Retina (tissue), 1 donor: ENCODE measurements at regions not wholly inside any gene's neighbourhood (a gene's known extent, or its start where the extent isn't known, plus 50 kb on each side); places are given as distances from the start of the nearest gene placed in this dataset.
"Not testable (repeated sequence)": the region's sequence is repeated elsewhere in the genome, so short reads cannot be mapped to it uniquely, and the experiment has no call there.

Source experiments
- DNase-seq: peaks from one replicate; pipeline ENCODE4 v3.0.0-alpha.2; 2016

DNA sequence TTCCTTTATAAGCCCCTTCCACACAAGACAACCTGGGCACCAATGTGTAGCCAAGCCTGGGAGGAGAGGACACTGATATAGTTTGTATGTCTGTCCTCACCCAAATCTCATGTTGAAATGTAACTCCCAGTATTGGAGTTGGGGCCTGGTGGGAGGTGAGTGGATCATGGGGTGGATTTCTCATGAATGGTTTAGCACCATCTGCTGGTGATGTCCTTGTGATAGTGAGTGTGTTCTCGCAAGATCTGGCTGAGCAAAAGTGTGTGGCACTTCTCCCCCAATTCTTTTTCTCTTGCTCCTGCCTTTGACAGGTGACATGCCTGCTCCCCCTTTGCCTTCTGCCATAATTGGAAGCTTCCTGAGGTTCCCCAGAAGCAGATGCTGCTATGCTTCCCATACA is 135.8 kb downstream of the USP31 start:
- DNase-seq = no peak

DNA sequence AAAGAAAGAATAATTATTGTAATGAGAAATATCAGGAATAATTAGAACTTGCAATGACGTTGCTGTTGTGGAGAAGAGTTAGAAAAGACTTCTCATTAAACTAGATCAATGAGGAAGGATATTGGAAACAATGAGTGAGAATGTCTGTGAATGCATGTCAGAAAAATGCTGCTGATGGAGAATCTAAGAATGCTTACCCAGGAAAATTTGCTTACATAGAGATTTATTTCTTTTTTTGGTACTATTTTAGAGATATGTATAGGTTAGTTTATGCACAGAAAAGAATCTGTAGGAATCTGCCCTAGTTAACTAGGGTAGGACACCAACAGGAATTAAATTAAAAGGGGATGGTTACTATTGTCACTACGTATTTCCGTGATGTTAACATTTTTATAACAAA is 140.2 kb downstream of the USP31 start:
- no peak for DNase-seq

DNA sequence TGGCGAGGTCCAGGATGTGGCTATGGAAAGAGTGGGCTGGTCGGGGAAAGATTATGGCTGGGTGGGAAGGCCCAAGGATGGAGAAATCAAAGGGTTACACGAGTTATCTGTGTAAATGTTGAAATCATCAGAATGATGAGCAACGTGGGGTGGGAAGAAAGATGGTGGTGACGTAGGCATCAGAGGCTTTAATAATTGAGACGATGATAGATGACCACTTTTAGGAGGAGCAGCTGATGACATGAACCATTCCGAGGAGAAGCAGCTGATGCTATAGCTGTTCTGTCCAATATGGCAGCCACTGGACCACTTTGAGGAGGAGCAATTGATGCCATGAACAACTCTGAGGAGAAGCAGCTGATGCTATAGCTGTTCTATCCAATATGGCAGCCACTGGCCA is 141.2 kb downstream of the USP31 start:
- DNase-seq = no peak

DNA sequence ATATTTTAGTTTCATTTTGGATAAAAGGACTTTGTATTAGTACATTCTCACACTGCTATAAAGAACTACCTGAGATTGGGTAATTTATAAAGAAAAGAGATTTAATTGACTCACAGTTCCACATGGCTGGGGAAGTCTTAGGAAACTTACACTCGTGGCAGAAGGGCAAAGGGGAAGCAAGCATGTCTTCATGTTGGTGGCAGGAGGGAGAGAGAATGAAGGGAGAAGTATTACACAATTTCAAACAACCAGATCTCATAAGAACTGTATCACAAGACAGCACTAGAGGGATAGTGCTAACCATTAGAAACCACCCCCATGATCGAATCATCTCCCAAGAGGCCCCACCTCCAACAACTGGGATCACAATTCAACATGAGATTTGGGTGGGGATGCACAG is 142.9 kb downstream of the USP31 start:
- no peak for DNase-seq

DNA sequence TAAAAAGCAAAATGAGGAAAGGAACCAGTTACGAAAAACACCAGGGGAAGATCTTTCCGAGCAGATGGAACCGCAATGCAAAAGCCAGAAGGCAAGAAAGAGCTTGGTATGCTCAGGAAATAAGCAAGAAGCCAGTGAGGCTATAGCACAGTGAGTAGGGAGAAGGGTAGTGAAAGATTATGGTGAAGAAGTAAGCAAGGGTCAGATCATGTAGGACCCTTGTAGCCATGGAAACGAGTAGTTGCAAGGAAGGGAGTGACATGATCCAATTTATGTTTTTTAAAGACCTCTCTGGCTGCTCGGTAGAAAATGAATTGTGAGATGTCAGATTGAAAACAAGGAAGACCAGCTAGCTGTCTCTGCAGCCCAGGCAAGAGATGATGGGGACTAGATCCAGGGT is 143.3 kb downstream of the USP31 start:
- no peak for DNase-seq

DNA sequence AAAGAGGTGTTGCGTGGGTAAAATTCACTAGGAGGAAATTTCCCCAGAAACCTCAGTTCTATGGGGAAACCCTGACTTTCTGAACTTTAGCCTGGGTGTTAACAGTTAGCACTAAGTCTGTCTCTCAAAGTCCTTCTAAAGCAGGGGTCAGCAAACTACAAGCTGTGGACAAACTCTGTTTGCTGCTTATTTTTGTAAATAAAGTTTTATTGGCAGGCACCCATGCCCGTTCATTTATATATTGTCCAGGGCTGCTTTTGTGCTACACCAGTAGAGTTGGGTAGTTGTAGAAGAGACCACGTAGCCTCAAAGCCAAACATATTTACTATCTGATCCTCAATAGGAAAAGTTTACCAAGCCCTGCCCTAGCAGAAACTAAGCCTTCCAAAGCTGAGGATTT is 159.7 kb downstream of the USP31 start:
- no peak for DNase-seq

DNA sequence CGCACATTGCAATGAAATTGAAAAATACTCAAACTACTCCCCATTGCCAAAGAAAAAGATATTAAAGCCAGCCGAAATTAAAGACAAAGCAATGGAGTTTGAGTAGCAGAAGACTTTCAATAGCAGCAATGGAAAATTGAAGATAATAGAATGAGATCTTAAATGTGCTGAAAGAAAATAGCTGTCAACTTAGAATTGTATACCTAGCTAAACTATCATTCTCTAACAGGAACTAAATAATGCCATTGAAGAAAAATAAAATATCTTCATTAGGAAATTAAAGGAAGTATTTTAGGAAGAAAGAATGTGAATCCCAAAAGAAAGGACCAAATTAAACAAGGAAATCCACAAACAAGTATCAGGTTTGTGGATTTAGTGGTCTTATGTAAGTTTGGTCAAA is 165.6 kb downstream of the USP31 start:
- DNase-seq = no peak

DNA sequence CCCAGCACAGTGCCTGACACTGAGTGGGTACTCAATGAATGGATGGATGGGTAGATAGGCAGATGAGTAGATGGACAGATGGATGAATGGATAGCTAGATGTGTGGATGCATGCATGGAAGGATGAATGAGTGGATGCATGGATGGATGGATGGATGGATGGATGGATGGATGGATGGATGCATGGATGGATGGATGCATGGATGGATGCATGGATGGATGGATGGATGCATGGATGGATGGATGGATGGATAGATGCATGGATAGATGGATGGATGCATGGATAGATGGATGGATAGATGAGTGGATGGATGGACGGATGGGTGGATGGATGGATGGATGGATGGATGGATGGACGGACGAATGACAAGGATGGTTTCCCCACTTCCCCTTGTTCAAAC is 166.6 kb downstream of the HS3ST2 start:
- DNase-seq = not testable (repeated sequence)

DNA sequence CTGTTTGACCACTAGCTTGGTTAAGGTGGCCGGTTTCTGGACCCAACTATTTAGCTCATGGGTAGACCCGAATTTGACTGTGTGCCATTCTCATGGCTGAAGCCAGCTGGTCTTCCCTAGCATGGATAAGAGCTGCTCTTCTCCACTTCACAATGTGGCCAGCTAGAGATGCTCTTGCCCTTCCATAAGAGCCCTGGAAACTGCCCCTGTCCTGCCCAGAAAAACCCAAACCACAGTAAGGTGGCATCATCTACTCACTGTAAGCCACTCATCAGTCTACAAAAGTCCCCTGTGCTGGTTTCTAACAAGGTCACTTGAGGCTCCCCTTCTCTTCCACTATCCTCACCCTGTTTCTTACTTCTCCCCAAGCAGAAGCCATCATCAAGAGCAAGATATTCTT is 165.1 kb downstream of the HS3ST2 start:
- no peak for DNase-seq

DNA sequence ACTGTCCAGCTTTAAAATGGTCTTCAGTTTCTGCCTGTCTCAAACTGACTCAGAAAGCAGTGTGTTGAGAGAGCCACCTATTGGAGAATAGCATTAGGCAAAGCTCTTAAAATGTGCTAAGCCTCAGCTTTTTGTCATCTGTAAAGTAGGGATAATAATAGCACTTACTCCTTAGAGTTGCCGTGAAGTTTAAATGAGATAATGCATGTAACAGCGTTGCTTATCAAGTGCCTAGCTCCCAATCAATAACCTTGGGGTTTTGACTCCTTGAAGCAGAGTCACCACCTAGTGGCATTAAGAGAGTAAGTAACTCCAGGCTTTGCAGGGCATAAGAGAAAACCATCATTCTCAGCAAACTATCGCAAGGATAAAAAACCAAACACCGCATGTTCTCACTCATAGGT is 163.3 kb downstream of the HS3ST2 start:
- DNase-seq = no peak

DNA sequence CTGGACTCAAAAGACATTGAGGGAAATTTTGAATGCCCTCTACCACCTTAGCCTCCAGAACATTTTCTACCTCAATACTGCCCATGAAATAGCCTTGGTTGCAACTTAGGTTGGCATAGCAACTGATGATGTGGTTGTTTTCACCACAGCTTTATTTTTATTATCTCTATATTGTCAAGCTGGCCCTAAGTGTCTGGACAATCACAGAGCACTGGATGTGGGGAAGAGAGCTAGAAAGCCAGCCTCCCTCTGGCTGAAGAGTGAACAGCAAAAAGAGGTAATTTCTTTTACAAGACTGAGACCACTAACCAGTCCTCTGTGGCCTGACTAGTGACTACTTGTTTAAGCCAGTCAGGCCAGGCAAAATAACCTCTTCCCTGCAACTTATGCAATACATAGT is 159.6 kb downstream of the HS3ST2 start:
- no peak for DNase-seq

DNA sequence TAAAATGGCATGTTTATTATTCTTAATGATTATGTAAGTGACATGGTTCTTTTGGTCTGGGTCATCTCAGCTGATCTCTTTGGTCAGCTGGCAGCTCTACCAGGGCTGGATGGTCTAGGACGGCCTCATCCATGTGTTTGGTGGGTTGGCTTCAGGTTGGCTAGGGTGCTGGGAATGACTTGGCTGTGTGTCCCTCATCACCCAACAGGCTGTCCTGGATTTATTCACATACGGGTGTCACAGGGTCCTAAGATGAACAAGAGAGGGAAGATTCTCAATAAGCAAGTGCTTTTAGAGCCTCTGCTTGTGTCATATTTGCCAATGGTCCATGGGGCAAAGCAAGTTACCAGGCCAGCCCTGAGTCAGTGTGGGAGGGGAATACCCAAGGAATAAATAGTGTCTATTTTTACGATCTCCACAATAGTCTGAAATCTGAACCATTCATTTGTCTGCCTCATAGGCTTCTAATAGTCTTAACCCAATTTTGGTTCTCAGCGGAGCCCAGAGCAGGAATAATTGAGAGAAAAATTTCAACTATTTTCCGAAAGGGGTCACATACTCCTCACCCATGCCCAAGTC is 157.5 kb downstream of the HS3ST2 start:
- DNase-seq = no peak

DNA sequence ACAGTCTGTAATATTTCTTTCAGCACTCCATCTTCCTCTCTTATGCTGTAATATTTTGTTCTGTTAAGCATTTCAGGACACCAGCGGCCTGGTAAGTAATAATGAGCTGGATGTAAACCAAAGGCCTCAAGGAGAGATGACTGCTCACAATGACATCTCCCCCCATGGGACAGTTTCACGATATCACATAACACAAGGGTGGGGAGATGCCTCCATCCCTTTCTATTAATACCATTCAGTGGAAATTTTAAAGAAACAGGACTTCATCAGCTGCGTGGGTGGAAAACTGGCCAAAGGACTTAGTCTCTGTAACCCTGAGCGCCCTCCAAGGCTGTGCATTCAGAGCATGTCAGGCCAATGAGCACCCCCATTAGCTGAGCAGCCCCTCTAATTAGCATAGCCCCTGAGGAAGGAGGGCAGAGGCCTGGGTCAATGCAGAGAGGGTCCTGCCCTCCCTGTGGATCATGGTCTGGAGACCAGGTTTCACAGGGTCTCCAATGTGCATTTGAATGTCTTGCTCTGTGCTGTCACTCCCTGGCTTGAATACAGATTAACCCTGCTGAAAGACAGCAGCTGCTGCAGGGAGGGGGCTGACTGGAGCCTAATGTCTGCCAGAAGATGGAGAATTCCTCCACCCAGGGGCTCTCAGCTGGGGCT is 156.4 kb downstream of the HS3ST2 start:
- peak; percentile 40 for DNase-seq

DNA sequence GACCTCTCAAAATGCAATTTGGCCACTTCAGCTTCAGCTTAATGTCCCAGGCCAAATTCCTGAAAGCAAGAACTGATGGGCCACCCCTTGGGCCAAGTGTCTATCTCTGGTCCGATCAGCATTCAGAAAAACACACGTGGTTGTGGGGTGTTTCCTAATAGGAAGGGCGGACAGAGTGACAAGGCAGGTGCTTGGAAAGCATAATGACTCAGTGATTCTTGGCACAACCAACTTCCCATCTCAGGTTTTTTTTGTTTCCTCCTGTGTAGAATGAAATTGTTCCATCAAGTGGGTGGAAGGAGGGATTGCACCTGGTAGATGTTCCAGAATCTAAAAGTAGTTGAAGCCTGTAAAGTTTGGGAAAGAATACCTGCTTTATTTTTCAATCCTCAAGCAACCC is 155.6 kb downstream of the HS3ST2 start:
- no peak for DNase-seq

DNA sequence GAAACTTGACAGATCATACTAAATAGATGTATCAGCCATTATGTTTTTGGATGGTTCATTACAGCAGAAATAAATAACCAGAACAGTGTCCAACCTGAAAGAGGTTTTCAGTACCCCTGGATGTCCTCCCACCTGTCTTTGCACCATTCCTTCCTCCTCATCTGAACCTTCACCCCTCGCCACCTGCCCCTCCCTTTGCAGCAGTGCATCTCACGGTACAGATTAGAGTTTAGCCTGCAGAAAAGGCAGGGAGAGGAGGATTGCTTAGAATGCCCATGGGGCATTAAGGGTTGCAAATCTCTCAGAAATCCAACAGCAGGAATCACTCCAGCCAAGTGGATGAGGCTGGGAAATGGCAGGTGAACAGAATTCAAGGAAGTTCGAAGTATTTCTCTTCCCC is 155.0 kb downstream of the HS3ST2 start:
- DNase-seq = no peak

DNA sequence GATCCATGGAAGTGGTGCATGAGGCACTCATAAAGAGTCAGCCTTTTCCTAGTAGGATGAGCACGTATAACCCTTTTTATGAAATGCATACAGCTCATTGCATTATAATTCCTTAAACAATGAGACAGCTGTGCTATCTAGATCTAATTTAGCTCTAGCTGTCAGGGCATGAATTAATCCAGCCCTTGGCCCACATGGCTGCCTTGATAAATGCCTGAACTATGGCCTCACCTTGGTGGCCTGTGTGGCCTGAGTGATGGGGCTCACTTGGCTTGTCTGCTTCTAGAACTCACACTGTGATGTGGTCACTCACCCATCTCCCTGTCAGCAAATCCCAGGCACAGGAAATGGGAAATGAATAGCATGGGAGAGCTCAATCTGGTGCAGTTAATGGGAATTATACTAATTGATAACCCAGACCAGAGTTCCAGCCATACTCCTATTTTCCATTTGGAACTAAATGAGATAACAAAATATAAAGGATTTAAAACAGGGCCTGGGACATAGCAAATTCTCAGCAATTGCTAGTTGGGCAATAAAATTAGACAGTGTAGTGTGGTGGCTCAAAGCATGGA is 153.6 kb downstream of the HS3ST2 start:
- DNase-seq = no peak
